K562 (cell line): ENCODE measurements at regions not wholly inside any gene's neighbourhood (a gene's known extent, or its start where the extent isn't known, plus 50 kb on each side); places are given as distances from the start of the nearest gene placed in this dataset.

ENCODE experiments used
- ATAC-seq: fragments of 200-7000 bp; cut with Tn5 transposase; 3 replicates; pipeline ENCODE4 v1.9.1; 2020; ENCODE audit warnings: moderate library complexity
- BruUV-seq: library from RNA; stranded (reverse); fragments of 400-500 nt; replicated peaks from 2 replicates; lab custom pipeline; 2021; lab: Mats Ljungman, UMichigan
- CTCF ChIA-PET: fragments of 300-600 bp; formaldehyde crosslinking; extraction: SDS; loops from one replicate; lab custom pipeline; 2021; ENCODE audit warnings: low intra/inter-chr PET ratio; lab: Yijun Ruan, JAX
- POLR2A ChIA-PET: fragments of 300-600, 350-650 bp; sonication (Branson Sonifier 250); formaldehyde crosslinking; extraction: SDS; loops from one replicate; lab custom pipeline; 2021; ENCODE audit warnings: antibody characterized with exemption, inconsistent platforms; lab: Yijun Ruan, JAX
- DNase-seq, 4 experiments: peaks; one replicate each; pipeline versions ENCODE4 v3.0.0 to v3.0.0-alpha.2; 2011 to 2018; ENCODE audit warnings: low spot score in 3 of 4, mixed read lengths in 3 of 4; ENCODE audit errors: extremely low read depth in 1 of 4
- FAIRE-seq: peaks from 2 replicates; lab custom pipeline; 2011; peaks lifted over from hg19 to GRCh38; lab: Jason Lieb, UNC
- H2AFZ ChIP-seq: 2 replicates; pipeline ENCODE4 v1.6.0; 2011; ENCODE audit warnings: low read depth, low read length, control low read depth, inconsistent platforms
- H3K27ac ChIP-seq: fragments of 200-600 bp; 3 replicates; pipeline ENCODE4 v1.8.0; 2011; ENCODE audit warnings: low read depth, mild to moderate bottlenecking, control low read depth, inconsistent platforms, low read length, moderate library complexity, mixed read lengths; ENCODE audit errors: extremely low read depth
- H3K27me3 ChIP-seq, 2 experiments: fragments of 300-600 bp in 1 of 2; 2 replicates in 1 of 2; 3 replicates in 1 of 2; pipeline versions ENCODE4 v1.6.0 to v1.8.0; 2011; ENCODE audit warnings: inconsistent platforms in 2 of 2, low read length in 2 of 2, mild to moderate bottlenecking in 1 of 2, mixed read lengths in 1 of 2, moderate library complexity in 1 of 2; ENCODE audit not compliant: control insufficient read depth in 2 of 2, insufficient read depth in 2 of 2
- H3K36me3 ChIP-seq: fragments of 300-600 bp; 3 replicates; pipeline ENCODE4 v1.8.0; 2011; ENCODE audit warnings: mild to moderate bottlenecking, low read length, inconsistent platforms; ENCODE audit not compliant: control insufficient read depth, insufficient read depth
- H3K4me1 ChIP-seq, 2 experiments: fragments of 200-600 bp in 1 of 2; replicated peaks in 1 of 2; 2 replicates in 1 of 2; 3 replicates in 1 of 2; pipeline versions ENCODE4 v1.5.1 to v1.8.0; 2011; ENCODE audit warnings: inconsistent platforms in 2 of 2, low read length in 2 of 2, mild to moderate bottlenecking in 1 of 2, mixed read lengths in 1 of 2, moderate library complexity in 1 of 2; ENCODE audit not compliant: control insufficient read depth in 2 of 2, insufficient read depth in 2 of 2
- H3K4me2 ChIP-seq: 2 replicates; pipeline ENCODE4 v1.6.1; 2011; ENCODE audit warnings: low read length, control low read depth, inconsistent platforms, mixed read lengths; ENCODE audit not compliant: insufficient read depth
- H3K4me3 ChIP-seq: fragments of 200-600 bp; sonication (generic), shearing (Covaris generic); 2 replicates; pipeline ENCODE4 v1.5.1; 2016; ENCODE audit warnings: control low read depth, inconsistent platforms
- H3K79me2 ChIP-seq: fragments of 200-600 bp; 3 replicates; pipeline ENCODE4 v1.8.0; 2011; ENCODE audit warnings: low read length, inconsistent platforms; ENCODE audit not compliant: control insufficient read depth, insufficient read depth
- H3K9ac ChIP-seq, 2 experiments: 2 replicates each; pipeline versions ENCODE4 v1.6.0 to v1.6.1; 2011; ENCODE audit warnings: low read depth in 2 of 2, low read length in 2 of 2, control low read depth in 1 of 2, inconsistent platforms in 1 of 2, mild to moderate bottlenecking in 1 of 2, mixed read lengths in 1 of 2; ENCODE audit not compliant: insufficient read depth in 1 of 2
- H3K9me1 ChIP-seq: one replicate; pipeline ENCODE4 v1.6.0; 2011; ENCODE audit warnings: inconsistent platforms, mild to moderate bottlenecking, low read length, moderate library complexity; ENCODE audit not compliant: control insufficient read depth, insufficient read depth
- H3K9me3 ChIP-seq: replicated peaks from 2 replicates; pipeline ENCODE4 v1.5.1; 2011; ENCODE audit warnings: low read depth, low read length, inconsistent platforms; ENCODE audit not compliant: control insufficient read depth, insufficient read depth
- H4K20me1 ChIP-seq: replicated peaks from 2 replicates; pipeline ENCODE4 v1.6.1; 2011; ENCODE audit warnings: low read length, inconsistent platforms, mixed read lengths; ENCODE audit not compliant: control insufficient read depth, insufficient read depth
- BRCA1 ChIP-seq, 2 experiments: fragments of 450-650 bp in 1 of 2; sonication (generic) in 1 of 2; formaldehyde crosslinking in 1 of 2; IDR thresholded peaks; 2 replicates each; pipeline versions ENCODE4 v1.5.0 to v1.6.1; 2017 to 2020; ENCODE audit warnings: mild to moderate bottlenecking in 1 of 2, missing genetic modification reagents in 1 of 2
- MAFG ChIP-seq: fragments of 450-650 bp; conservative IDR thresholded peaks from 2 replicates; pipeline ENCODE4 v1.6.1; 2016; ENCODE audit warnings: missing genetic modification characterization, missing compliant biosample characterization
- RREB1 ChIP-seq: fragments of 250-450 bp; sonication (Bioruptor Pico); IDR thresholded peaks from 2 replicates; pipeline ENCODE4 v1.4.0; 2020
- ZNF232 ChIP-seq: sonication (generic); formaldehyde crosslinking; IDR thresholded peaks from 2 replicates; pipeline ENCODE4 v1.8.0; 2022; ENCODE audit warnings: mild to moderate bottlenecking, missing genetic modification reagents
- ZNF740 ChIP-seq, 3 experiments: fragments of 200-800 bp in 1 of 3; sonication (Bioruptor generic) in 1 of 3; sonication (generic) in 1 of 3; formaldehyde crosslinking in 1 of 3; IDR thresholded peaks; 2 replicates each; pipeline versions ENCODE4 v1.6.1 to v1.8.0; 2016 to 2022; ENCODE audit warnings: mild to moderate bottlenecking in 2 of 3, missing compliant biosample characterization in 2 of 3, missing genetic modification characterization in 2 of 3, missing genetic modification reagents in 1 of 3
- WGBS: fragments of 100-300 bp; shearing (Covaris generic); methylation state at CpG from one replicate; pipeline ENCODE4 v1.1.6; 2016; ENCODE audit warnings: low coverage, mixed read lengths; ENCODE audit not compliant: insufficient coverage; ENCODE audit errors: missing lambda C conversion rate; 5-methylcytosine and 5-hydroxymethylcytosine counted together
- in situ Hi-C: fragments of 300-500 bp; cut with MboI; formaldehyde crosslinking; loops from 4 replicates; pipeline ENCODE4 v1.15.0; 2018; ENCODE audit warnings: inconsistent platforms, mixed read lengths
- intact Hi-C: fragments of 100-400 bp; cut with micrococcal nuclease; formaldehyde crosslinking; loops from 2 replicates; pipeline ENCODE4 v1.14.2; 2022

GRCh38 chr1:56439610-56440264, 139.6 kb downstream of the PLPP3 start:
- FAIRE-seq (no peak), DNase-seq (no peak)

More at GRCh38 chr1:56439610-56440264, 139.6 kb downstream of the PLPP3 start:
- Histone ChIP-seq H4K20me1 (peaks cover 8% of the 10 kb centered on the region; the same call in 1 of the 2 replicates), H3K9me1 (no peaks in the 10 kb centered on the region), H3K9me3 (no peaks in the 10 kb centered on the region), H3K9ac (no peak overlapping the region)
- CTCF ChIA-PET: no interaction called here
- in situ Hi-C loops (no loop called here), intact Hi-C loops (no loop called here)
- TF ChIP-seq ZNF232 (CRISPR knock-in tag) (no peak), RREB1 (no peak), MAFG (tag) (peak; percentile 29; the same call in 1 of the 2 replicates), ZNF740 (CRISPR knock-in tag; IDR thresholded peaks at IDR 0.05) (no peak), ZNF740 (tag; IDR thresholded peaks at IDR 0.05) (no peak), BRCA1 (IDR thresholded peaks at IDR 0.05) (no peak), BRCA1 (CRISPR knock-in tag; IDR thresholded peaks at IDR 0.05) (no peak)
- TF ChIP-seq, all 486 proteins: peak for 1
- Histone ChIP-seq H3K79me2 (no peaks in the 10 kb centered on the region), H3K27me3 (peaks cover 4 to 19% of the 10 kb centered on the region in 2 experiments; a peak in 3 of 5 replicates), H3K36me3 (no peaks in the 10 kb centered on the region), H2AFZ (no peak overlapping the region), H3K4me2 (no peak overlapping the region), H3K4me1 (no peaks in the 10 kb centered on the region), H3K4me3 (no peak overlapping the region), H3K27ac (no peak overlapping the region)
- 3% methylated on average over 4 of the region's 4 CpGs for WGBS
- ATAC-seq: no peak
- no TSS peak for BruUV-seq
- POLR2A ChIA-PET: no interaction called here
